ENCODE measurements at regions not wholly inside any gene's neighbourhood (a gene's known extent, or its start where the extent isn't known, plus 50 kb on each side); places are given as distances from the start of the nearest gene placed in this dataset.

DNA sequence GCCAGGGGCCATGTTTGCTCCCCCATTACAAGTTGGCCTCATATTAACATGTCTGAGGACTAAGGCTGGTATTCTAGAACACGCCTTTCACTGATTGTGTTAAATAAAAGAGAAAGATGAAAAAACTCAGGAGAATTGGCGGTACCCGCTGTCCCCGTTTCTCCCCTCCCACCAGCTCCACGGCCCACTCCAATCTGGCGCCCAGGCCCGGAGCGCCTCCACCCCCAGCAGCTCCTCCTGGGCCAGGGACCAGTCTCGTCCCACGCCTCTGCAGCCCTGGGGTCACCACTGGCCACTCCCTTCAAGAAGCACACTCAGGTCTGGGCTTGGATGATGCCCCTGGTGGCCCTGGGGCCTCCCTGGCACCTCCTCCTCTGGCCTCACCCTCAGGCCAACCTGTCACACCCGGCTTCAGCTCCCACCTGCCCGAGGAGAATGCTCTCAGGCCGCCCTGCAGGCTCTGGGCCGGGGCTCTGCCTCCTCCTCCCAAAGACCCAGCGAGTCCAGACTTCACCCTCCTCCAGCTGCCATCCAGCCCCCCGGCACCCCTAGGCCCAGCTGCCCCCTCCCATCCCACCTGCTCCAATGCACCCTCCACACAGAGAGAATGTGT is 133.0 kb upstream of the PPP1R26 start:
- no peaks in the 10 kb centered on the region for H3K27me3 ChIP-seq (ENCODE audit: low read length)
- no peaks in the 10 kb centered on the region for H4K20me1 ChIP-seq (ENCODE audit: low read depth, low read length)
- no peak overlapping the region for H3K4me3 ChIP-seq (ENCODE audit: insufficient read depth, low read length, poor library complexity, severe bottlenecking)
- no peak overlapping the region for H3K9ac ChIP-seq (ENCODE audit: low read length)
- H3F3A ChIP-seq (ENCODE audit: insufficient read depth) = no peaks in the 10 kb centered on the region
- H3K4me2 ChIP-seq (ENCODE audit: low read depth, low read length, poor library complexity, severe bottlenecking) = no peak overlapping the region
- no peak overlapping the region for H2AFZ ChIP-seq (ENCODE audit: low read depth, low read length, severe bottlenecking)
- H3K9me2 ChIP-seq (replicated peaks; ENCODE audit: insufficient read depth, low read length) = no peaks in the 10 kb centered on the region
- H3K9me3 ChIP-seq (ENCODE audit: insufficient read depth, low read length) = no peaks in the 10 kb centered on the region
- H3K36me3 ChIP-seq (ENCODE audit: low read length) = no peaks in the 10 kb centered on the region
- TF ChIP-seq, protein P1, sequence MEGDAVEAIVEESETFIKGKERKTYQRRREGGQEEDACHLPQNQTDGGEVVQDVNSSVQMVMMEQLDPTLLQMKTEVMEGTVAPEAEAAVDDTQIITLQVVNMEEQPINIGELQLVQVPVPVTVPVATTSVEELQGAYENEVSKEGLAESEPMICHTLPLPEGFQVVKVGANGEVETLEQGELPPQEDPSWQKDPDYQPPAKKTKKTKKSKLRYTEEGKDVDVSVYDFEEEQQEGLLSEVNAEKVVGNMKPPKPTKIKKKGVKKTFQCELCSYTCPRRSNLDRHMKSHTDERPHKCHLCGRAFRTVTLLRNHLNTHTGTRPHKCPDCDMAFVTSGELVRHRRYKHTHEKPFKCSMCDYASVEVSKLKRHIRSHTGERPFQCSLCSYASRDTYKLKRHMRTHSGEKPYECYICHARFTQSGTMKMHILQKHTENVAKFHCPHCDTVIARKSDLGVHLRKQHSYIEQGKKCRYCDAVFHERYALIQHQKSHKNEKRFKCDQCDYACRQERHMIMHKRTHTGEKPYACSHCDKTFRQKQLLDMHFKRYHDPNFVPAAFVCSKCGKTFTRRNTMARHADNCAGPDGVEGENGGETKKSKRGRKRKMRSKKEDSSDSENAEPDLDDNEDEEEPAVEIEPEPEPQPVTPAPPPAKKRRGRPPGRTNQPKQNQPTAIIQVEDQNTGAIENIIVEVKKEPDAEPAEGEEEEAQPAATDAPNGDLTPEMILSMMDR (IDR thresholded peaks at IDR 0.05; ENCODE audit: insufficient read depth, low read length, poor library complexity, severe bottlenecking) = no peak
- TF ChIP-seq EZH2phosphoT487 (conservative IDR thresholded peaks at IDR 0.05; ENCODE audit: low read length) = no peak
- H3K79me2 ChIP-seq (ENCODE audit: insufficient read depth, low read length) = no peaks in the 10 kb centered on the region
- H3K27ac ChIP-seq (ENCODE audit: low read depth, low read length) = no peak overlapping the region

DNA sequence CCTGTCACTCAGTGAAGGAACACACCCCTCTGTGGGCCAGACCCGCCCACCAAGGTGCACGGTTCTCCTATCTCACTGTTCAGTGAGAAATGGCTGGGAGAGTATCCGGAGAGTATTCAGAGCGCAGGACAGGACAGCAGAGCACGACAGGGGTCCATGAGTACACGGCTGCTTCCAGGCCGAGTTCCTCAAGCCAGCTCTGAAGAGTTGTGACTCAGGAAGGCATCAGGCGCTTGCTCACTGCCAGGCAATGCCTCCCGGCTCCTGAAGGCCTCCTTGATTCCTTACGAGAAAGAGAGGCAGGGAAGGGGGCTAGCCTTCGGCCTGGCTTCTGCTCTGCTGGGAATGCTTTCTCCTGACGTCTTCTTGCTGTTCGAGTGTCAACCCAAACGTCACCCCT is 132.1 kb upstream of the PPP1R26 start:
- Histone ChIP-seq H3K9ac (ENCODE audit: low read length) (no peak overlapping the region), H2AFZ (ENCODE audit: low read depth, low read length, severe bottlenecking) (no peak overlapping the region), H3K36me3 (ENCODE audit: low read length) (no peaks in the 10 kb centered on the region), H3K4me2 (ENCODE audit: low read depth, low read length, poor library complexity, severe bottlenecking) (no peak overlapping the region), H3K27ac (ENCODE audit: low read depth, low read length) (no peak overlapping the region), H4K20me1 (ENCODE audit: low read depth, low read length) (no peaks in the 10 kb centered on the region), H3K27me3 (ENCODE audit: low read length) (no peaks in the 10 kb centered on the region), H3F3A (ENCODE audit: insufficient read depth) (no peaks in the 10 kb centered on the region), H3K4me3 (ENCODE audit: insufficient read depth, low read length, poor library complexity, severe bottlenecking) (no peak overlapping the region), H3K79me2 (ENCODE audit: insufficient read depth, low read length) (no peaks in the 10 kb centered on the region), H3K9me2 (replicated peaks; ENCODE audit: insufficient read depth, low read length) (no peaks in the 10 kb centered on the region), H3K9me3 (ENCODE audit: insufficient read depth, low read length) (no peaks in the 10 kb centered on the region)
- TF ChIP-seq EZH2phosphoT487 (conservative IDR thresholded peaks at IDR 0.05; ENCODE audit: low read length) = no peak
- TF ChIP-seq, protein P1 (IDR thresholded peaks at IDR 0.05; ENCODE audit: insufficient read depth, low read length, poor library complexity, severe bottlenecking) = no peak

DNA sequence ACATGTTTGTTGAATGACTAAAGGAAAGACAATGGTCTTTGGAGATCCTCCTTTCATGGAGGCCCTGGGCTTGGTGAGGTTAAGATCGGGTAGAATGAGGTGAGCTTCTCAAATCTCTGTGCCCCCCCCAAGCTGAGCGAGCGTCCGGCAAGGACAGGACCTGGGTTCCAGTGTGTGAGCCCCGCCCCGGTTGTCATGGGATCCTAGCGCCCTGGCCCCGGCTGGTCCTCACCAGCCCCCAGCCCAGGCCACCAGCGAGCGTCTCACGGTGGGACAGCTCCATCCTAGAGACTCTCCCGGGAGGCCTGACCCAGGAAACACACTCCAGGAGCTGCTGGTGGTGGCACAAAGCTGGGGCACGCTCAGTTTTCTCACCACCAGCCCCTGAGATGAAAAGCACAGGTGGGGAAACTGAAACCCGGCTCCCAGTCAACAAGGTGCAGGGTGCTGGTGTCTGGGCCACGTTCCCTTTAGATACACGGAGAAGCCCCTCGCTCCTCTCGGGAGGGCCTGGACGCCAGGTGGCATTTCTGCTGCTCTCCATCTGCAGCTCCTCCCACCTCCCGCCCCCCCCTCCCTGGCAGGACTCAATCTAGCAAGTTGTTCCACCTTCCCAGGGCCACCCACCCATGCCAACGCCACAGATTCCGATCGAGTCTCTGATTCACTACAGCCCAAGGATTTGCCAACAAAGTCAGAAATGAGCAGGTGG is 131.3 kb upstream of the PPP1R26 start:
- no peak for TF ChIP-seq EZH2phosphoT487 (conservative IDR thresholded peaks at IDR 0.05; ENCODE audit: low read length)
- TF ChIP-seq, protein P1 (IDR thresholded peaks at IDR 0.05; ENCODE audit: insufficient read depth, low read length, poor library complexity, severe bottlenecking) = no peak
- no peaks in the 10 kb centered on the region for H3F3A ChIP-seq (ENCODE audit: insufficient read depth)
- no peaks in the 10 kb centered on the region for H3K9me2 ChIP-seq (replicated peaks; ENCODE audit: insufficient read depth, low read length)
- no peaks in the 10 kb centered on the region for H3K9me3 ChIP-seq (ENCODE audit: insufficient read depth, low read length)
- no peaks in the 10 kb centered on the region for H4K20me1 ChIP-seq (ENCODE audit: low read depth, low read length)
- H3K79me2 ChIP-seq (ENCODE audit: insufficient read depth, low read length) = no peaks in the 10 kb centered on the region
- H2AFZ ChIP-seq (ENCODE audit: low read depth, low read length, severe bottlenecking) = no peak overlapping the region
- H3K4me3 ChIP-seq (ENCODE audit: insufficient read depth, low read length, poor library complexity, severe bottlenecking) = no peak overlapping the region
- no peaks in the 10 kb centered on the region for H3K36me3 ChIP-seq (ENCODE audit: low read length)
- no peak overlapping the region for H3K9ac ChIP-seq (ENCODE audit: low read length)
- no peak overlapping the region for H3K4me2 ChIP-seq (ENCODE audit: low read depth, low read length, poor library complexity, severe bottlenecking)
- no peaks in the 10 kb centered on the region for H3K27me3 ChIP-seq (ENCODE audit: low read length)
- H3K27ac ChIP-seq (ENCODE audit: low read depth, low read length) = no peak overlapping the region
